ENCODE measurements at regions not wholly inside any gene's neighbourhood (a gene's known extent, or its start where the extent isn't known, plus 50 kb on each side); places are given as distances from the start of the nearest gene placed in this dataset.

- no peak overlapping the region for H3K4me3 ChIP-seq
- no peaks in the 10 kb centered on the region for H3K4me1 ChIP-seq
- no peak overlapping the region for H3K27ac ChIP-seq (replicated peaks)
- H3K9me3 ChIP-seq (replicated peaks) = no peaks in the 10 kb centered on the region
- no peaks in the 10 kb centered on the region for H3K36me3 ChIP-seq
- H3K27me3 ChIP-seq (ENCODE audit: low read depth) = no peaks in the 10 kb centered on the region
- intact Hi-C loops (cut with micrococcal nuclease) = no loop called here
- DNase-seq = no peak
- TF ChIP-seq, protein P1, sequence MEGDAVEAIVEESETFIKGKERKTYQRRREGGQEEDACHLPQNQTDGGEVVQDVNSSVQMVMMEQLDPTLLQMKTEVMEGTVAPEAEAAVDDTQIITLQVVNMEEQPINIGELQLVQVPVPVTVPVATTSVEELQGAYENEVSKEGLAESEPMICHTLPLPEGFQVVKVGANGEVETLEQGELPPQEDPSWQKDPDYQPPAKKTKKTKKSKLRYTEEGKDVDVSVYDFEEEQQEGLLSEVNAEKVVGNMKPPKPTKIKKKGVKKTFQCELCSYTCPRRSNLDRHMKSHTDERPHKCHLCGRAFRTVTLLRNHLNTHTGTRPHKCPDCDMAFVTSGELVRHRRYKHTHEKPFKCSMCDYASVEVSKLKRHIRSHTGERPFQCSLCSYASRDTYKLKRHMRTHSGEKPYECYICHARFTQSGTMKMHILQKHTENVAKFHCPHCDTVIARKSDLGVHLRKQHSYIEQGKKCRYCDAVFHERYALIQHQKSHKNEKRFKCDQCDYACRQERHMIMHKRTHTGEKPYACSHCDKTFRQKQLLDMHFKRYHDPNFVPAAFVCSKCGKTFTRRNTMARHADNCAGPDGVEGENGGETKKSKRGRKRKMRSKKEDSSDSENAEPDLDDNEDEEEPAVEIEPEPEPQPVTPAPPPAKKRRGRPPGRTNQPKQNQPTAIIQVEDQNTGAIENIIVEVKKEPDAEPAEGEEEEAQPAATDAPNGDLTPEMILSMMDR (IDR thresholded peaks at IDR 0.05; ENCODE audit: borderline replicate concordance) = no peak
These were observed 660.3 kb downstream of the SI start for GRCh38 chr3:164417955-164418354.

- intact Hi-C loops (cut with micrococcal nuclease) = no loop called here
- DNase-seq = no peak
- H3K36me3 ChIP-seq = no peaks in the 10 kb centered on the region
- no peaks in the 10 kb centered on the region for H3K9me3 ChIP-seq (replicated peaks)
- H3K4me1 ChIP-seq = no peaks in the 10 kb centered on the region
- no peaks in the 10 kb centered on the region for H3K27me3 ChIP-seq (ENCODE audit: low read depth)
- TF ChIP-seq, protein P1 (IDR thresholded peaks at IDR 0.05; ENCODE audit: borderline replicate concordance) = no peak
- H3K27ac ChIP-seq (replicated peaks) = no peak overlapping the region
- no peak overlapping the region for H3K4me3 ChIP-seq
These were observed 661.6 kb downstream of the SI start for GRCh38 chr3:164416491-164417222.

GRCh38 chr3:164408326-164408725, 670.0 kb downstream of the SI start:
- peaks cover 4% of the 10 kb centered on the region for H3K9me3 ChIP-seq (replicated peaks)

DNA sequence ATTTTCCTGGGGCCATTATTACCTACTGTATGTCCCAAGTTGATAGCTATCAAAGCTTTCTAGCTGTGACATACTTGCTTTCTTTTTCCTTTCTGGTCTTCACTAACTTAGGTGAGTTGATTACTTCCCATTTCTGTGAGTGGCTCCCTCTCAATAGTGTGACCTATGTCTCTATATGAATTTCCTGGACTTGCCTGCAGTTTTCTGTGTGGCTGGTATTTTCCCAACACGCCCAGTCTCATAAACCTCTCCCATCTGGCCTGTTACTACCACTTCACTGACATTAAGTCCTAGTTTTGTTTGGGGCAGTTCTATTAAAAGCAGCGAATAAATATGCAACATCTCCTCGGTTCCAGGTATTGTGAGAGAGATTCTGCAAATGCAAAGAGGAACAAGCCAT, 671.2 kb downstream of the SI start:
- H3K9me3 ChIP-seq (replicated peaks) = peaks cover 4% of the 10 kb centered on the region
- intact Hi-C loops (cut with micrococcal nuclease) = no loop called here
- H3K4me3 ChIP-seq = no peak overlapping the region
- TF ChIP-seq, protein P1 (IDR thresholded peaks at IDR 0.05; ENCODE audit: borderline replicate concordance) = no peak
- DNase-seq = no peak
- H3K36me3 ChIP-seq = no peaks in the 10 kb centered on the region
- H3K4me1 ChIP-seq = no peaks in the 10 kb centered on the region
- H3K27me3 ChIP-seq (ENCODE audit: low read depth) = no peaks in the 10 kb centered on the region
- H3K27ac ChIP-seq (replicated peaks) = no peak overlapping the region

More at GRCh38 chr3:164408326-164408725, 670.0 kb downstream of the SI start:
- Histone ChIP-seq H3K36me3 (no peaks in the 10 kb centered on the region), H3K27me3 (ENCODE audit: low read depth) (no peaks in the 10 kb centered on the region), H3K4me1 (no peaks in the 10 kb centered on the region), H3K27ac (replicated peaks) (no peak overlapping the region), H3K4me3 (no peak overlapping the region)
- DNase-seq = no peak
- intact Hi-C loops (cut with micrococcal nuclease) = no loop called here
- TF ChIP-seq, protein P1 (IDR thresholded peaks at IDR 0.05; ENCODE audit: borderline replicate concordance) = no peak

DNA sequence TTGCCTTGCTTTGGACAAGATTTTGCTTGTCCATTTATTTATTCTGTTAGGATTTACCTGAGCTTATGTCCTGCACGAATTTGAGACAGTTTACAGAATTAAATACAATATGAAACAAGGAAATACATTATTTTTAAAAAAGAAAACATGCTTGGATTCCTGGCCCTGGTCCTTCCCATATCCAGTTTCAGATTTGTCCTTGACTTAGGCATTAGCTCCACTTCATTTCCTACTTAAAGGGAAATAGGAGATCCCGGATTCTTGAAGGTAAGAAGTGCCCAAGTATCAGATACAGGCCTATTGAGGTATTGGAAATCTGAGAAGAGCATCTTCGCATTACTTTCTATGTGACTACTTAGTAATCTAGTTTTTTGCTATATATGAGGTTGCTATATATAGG, 672.0 kb downstream of the SI start:
- intact Hi-C loops (cut with micrococcal nuclease) = no loop called here
- Histone ChIP-seq H3K4me3 (no peak overlapping the region), H3K27me3 (ENCODE audit: low read depth) (no peaks in the 10 kb centered on the region), H3K9me3 (replicated peaks) (peaks cover 4% of the 10 kb centered on the region), H3K27ac (replicated peaks) (no peak overlapping the region), H3K36me3 (no peaks in the 10 kb centered on the region), H3K4me1 (no peaks in the 10 kb centered on the region)
- no peak for DNase-seq
- TF ChIP-seq, protein P1 (IDR thresholded peaks at IDR 0.05; ENCODE audit: borderline replicate concordance) = no peak
